Right atrium auricular region (tissue), 2 donors: ENCODE measurements at regions not wholly inside any gene's neighbourhood (a gene's known extent, or its start where the extent isn't known, plus 50 kb on each side); places are given as distances from the start of the nearest gene placed in this dataset.
"Not testable (repeated sequence)": the region's sequence is repeated elsewhere in the genome, so short reads cannot be mapped to it uniquely, and the experiment has no call there.

Experiments
- DNase-seq: peaks from one replicate; pipeline ENCODE4 v3.0.0-alpha.2; 2019; ENCODE audit warnings: low spot score
- H3K27ac ChIP-seq, 2 donors: fragments of 200-600 bp; sonication (generic); 1 replicate in 1 of 2; 2 replicates in 1 of 2; pipeline ENCODE4 v1.5.1; 2016 to 2019
- H3K27me3 ChIP-seq, 2 donors: fragments of 200-600 bp; sonication (generic); one replicate each; pipeline versions ENCODE4 v1.5.1 to v1.6.0; 2017 to 2019
- H3K36me3 ChIP-seq: fragments of 200-600 bp; sonication (generic); one replicate; pipeline ENCODE4 v1.5.1; 2016
- H3K4me1 ChIP-seq, 2 donors: fragments of 200-600 bp; sonication (generic); one replicate each; pipeline versions ENCODE4 v1.5.1 to v1.6.0; 2017 to 2019
- H3K4me3 ChIP-seq, 2 donors: fragments of 200-600 bp; sonication (generic); 1 replicate in 1 of 2; 2 replicates in 1 of 2; pipeline ENCODE4 v1.5.1; 2017 to 2019; ENCODE audit warnings: mild to moderate bottlenecking in 1 of 2, moderate library complexity in 1 of 2
- H3K9me3 ChIP-seq, 2 donors: fragments of 200-600 bp; sonication (generic); one replicate each; pipeline ENCODE4 v1.5.1; 2019
- CTCF ChIP-seq, 2 donors: fragments of 200-600 bp; sonication (generic); IDR thresholded peaks; one replicate each; pipeline ENCODE4 v1.5.1; 2019; ENCODE audit warnings: antibody characterized with exemption in 2 of 2

DNA sequence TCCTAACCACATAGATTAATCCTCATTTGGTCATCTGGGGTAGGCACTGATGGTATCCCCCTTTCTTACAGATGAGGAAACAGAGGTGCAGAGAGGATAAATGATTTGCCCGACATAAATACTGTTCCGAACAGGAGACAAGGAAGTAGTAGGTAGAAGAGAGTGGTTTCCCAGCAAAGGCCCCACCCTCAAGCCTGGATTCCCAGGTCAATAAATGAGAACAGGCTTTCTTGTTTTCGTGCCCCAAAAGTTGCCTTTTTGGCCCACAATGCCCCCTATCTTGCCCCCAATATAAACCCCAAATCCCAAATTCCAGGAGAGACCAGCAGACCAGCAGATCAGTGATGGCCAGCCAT lies 125.5 kb upstream of the PRR20G start:
- TF ChIP-seq CTCF (IDR thresholded peaks at IDR 0.05) = no peak
- no peaks in the 10 kb centered on the region for H3K36me3 ChIP-seq
- H3K27ac ChIP-seq = no peak overlapping the region
- no peak for DNase-seq
- no peak overlapping the region for H3K4me3 ChIP-seq
- H3K4me1 ChIP-seq = no peaks in the 10 kb centered on the region
- no peaks in the 10 kb centered on the region for H3K9me3 ChIP-seq
- no peaks in the 10 kb centered on the region for H3K27me3 ChIP-seq

- H3K27ac ChIP-seq = no peak overlapping the region
- DNase-seq = no peak
- TF ChIP-seq CTCF (IDR thresholded peaks at IDR 0.05) = no peak
- no peaks in the 10 kb centered on the region for H3K4me1 ChIP-seq
- no peak overlapping the region for H3K4me3 ChIP-seq
- no peaks in the 10 kb centered on the region for H3K36me3 ChIP-seq
- no peaks in the 10 kb centered on the region for H3K27me3 ChIP-seq
- no peaks in the 10 kb centered on the region for H3K9me3 ChIP-seq
Observed at GRCh38 chr3:127412578-127413317, 124.9 kb upstream of the PRR20G start.

DNA sequence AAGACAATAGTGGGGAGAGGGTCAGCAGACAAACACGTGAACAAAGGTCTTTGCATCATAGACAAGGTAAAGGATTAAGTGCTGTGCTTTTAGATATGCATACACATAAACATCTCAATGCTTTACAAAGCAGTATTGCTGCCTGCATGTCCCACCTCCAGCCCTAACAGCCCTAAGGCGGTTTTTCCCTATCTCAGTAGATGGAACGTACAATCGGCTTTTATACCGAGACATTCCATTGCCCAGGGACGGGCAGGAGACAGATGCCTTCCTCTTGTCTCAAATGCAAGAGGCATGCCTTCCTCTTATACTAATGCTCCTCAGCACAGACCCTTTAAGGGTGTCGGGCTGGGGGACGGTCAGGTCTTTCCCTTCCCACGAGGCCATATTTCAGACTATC lies 124.0 kb upstream of the PRR20G start:
- H3K27ac ChIP-seq, H3K36me3 ChIP-seq, H3K27me3 ChIP-seq, DNase-seq, H3K4me1 ChIP-seq, H3K9me3 ChIP-seq, H3K4me3 ChIP-seq: not testable (repeated sequence)

GRCh38 chr3:127411083-127411727 lies 123.4 kb upstream of the PRR20G start:
- no peaks in the 10 kb centered on the region for H3K36me3 ChIP-seq
- no peak overlapping the region for H3K27ac ChIP-seq
- no peaks in the 10 kb centered on the region for H3K27me3 ChIP-seq
- no peak for TF ChIP-seq CTCF (IDR thresholded peaks at IDR 0.05)
- H3K4me1 ChIP-seq = no peaks in the 10 kb centered on the region
- H3K9me3 ChIP-seq = no peaks in the 10 kb centered on the region
- DNase-seq = peak; percentile 38
- H3K4me3 ChIP-seq = no peak overlapping the region

GRCh38 chr3:127410678-127411077 lies 122.8 kb upstream of the PRR20G start:
- H3K36me3 ChIP-seq = no peaks in the 10 kb centered on the region
- H3K9me3 ChIP-seq = no peaks in the 10 kb centered on the region
- H3K4me3 ChIP-seq = no peak overlapping the region
- H3K4me1 ChIP-seq = no peaks in the 10 kb centered on the region
- TF ChIP-seq CTCF (IDR thresholded peaks at IDR 0.05) = no peak
- H3K27me3 ChIP-seq = no peaks in the 10 kb centered on the region
- DNase-seq = peak; percentile 40
- no peak overlapping the region for H3K27ac ChIP-seq

DNA sequence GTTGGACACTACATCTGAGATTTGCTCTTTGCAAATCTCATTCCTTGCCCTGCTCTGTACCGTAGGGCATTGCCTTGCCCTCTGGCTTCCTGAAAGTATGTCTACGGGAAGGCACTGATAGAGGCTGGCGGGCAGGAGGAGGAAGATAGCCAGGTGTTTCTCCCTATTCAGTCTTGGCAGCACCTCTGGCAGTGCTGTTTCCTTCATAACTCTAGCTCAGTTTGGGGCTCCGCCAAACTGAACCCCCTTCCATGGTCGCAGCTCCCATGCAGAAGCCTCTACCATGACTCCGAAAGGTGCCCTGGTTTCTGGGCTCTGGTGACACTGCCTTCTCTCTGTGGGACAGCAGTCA lies 122.3 kb upstream of the PRR20G start:
- DNase-seq = peak; percentile 48
- no peaks in the 10 kb centered on the region for H3K36me3 ChIP-seq
- H3K4me3 ChIP-seq = no peak overlapping the region
- H3K4me1 ChIP-seq = no peaks in the 10 kb centered on the region
- H3K27me3 ChIP-seq = no peaks in the 10 kb centered on the region
- no peak overlapping the region for H3K27ac ChIP-seq
- no peaks in the 10 kb centered on the region for H3K9me3 ChIP-seq
- no peak for TF ChIP-seq CTCF (IDR thresholded peaks at IDR 0.05)
